HEK293 (cell line): ENCODE measurements at regions not wholly inside any gene's neighbourhood (a gene's known extent, or its start where the extent isn't known, plus 50 kb on each side); places are given as distances from the start of the nearest gene placed in this dataset.

Source experiments
- CTCF ChIA-PET: fragments of 350-600 bp; formaldehyde crosslinking; extraction: SDS; loops from one replicate; lab custom pipeline; 2021; ENCODE audit warnings: antibody characterized with exemption; lab: Yijun Ruan, JAX
- POLR2A ChIA-PET: fragments of 300-600 bp; formaldehyde crosslinking; extraction: SDS; loops from one replicate; lab custom pipeline; 2020; ENCODE audit warnings: antibody characterized with exemption, inconsistent platforms; lab: Yijun Ruan, JAX
- H3K27ac ChIP-seq: fragments of 200-500 bp; sonication (Bioruptor generic); 2 replicates; pipeline ENCODE4 v1.5.1; 2014; ENCODE audit warnings: low read depth, low read length, control low read depth, inconsistent platforms; ENCODE audit errors: extremely low read depth
- H3K36me3 ChIP-seq, 2 experiments: fragments of 200-500 bp in 1 of 2; sonication (Bioruptor generic) in 1 of 2; 1 replicate in 1 of 2; 2 replicates in 1 of 2; pipeline ENCODE4 v1.5.1; 2014 to 2017; ENCODE audit warnings: inconsistent platforms in 2 of 2, low read length in 2 of 2; ENCODE audit not compliant: control insufficient read depth in 2 of 2, insufficient read depth in 1 of 2
- H3K4me1 ChIP-seq: fragments of 200-500 bp; sonication (Bioruptor generic); 2 replicates; pipeline ENCODE4 v1.5.1; 2014; ENCODE audit warnings: mild to moderate bottlenecking, low read length, inconsistent platforms; ENCODE audit not compliant: control insufficient read depth, insufficient read depth
- H3K4me3 ChIP-seq: 2 replicates; pipeline ENCODE4 v1.5.1; 2011; ENCODE audit warnings: low read depth, mild to moderate bottlenecking, control low read depth, low read length, moderate library complexity
- H3K9me3 ChIP-seq: fragments of 200-500 bp; sonication (Bioruptor generic); 2 replicates; pipeline ENCODE4 v1.5.1; 2014; ENCODE audit warnings: low read depth, low read length, inconsistent platforms; ENCODE audit not compliant: control insufficient read depth, insufficient read depth
- HOXA7 ChIP-seq: sonication (generic); formaldehyde crosslinking; IDR thresholded peaks from 2 replicates; pipeline ENCODE4 v1.8.1; 2022; ENCODE audit warnings: missing genetic modification reagents, borderline replicate concordance
- HOXC10 ChIP-seq: sonication (generic); formaldehyde crosslinking; IDR thresholded peaks from 2 replicates; pipeline ENCODE4 v1.8.1; 2023; ENCODE audit warnings: mild to moderate bottlenecking, missing genetic modification reagents
- YY1 ChIP-seq: fragments of 450-650 bp; formaldehyde crosslinking; IDR thresholded peaks from 2 replicates; pipeline ENCODE4 v1.5.1; 2018; ENCODE audit warnings: missing biosample characterization, missing genetic modification characterization
- YY2 ChIP-seq: fragments of 450-650 bp; formaldehyde crosslinking; IDR thresholded peaks from 2 replicates; pipeline ENCODE4 v1.5.1; 2016; ENCODE audit warnings: missing biosample characterization, missing genetic modification characterization
- ZBTB20 ChIP-seq: fragments of 450-650 bp; formaldehyde crosslinking; IDR thresholded peaks from 2 replicates; pipeline ENCODE4 v1.5.1; 2016; ENCODE audit warnings: missing biosample characterization, missing genetic modification characterization
- ZBTB7A ChIP-seq: fragments of 450-650 bp; formaldehyde crosslinking; IDR thresholded peaks from 2 replicates; pipeline ENCODE4 v1.5.1; 2016; ENCODE audit warnings: low read depth, missing biosample characterization, missing genetic modification characterization
- ZBTB8A ChIP-seq: fragments of 450-650 bp; formaldehyde crosslinking; IDR thresholded peaks from 2 replicates; pipeline ENCODE4 v1.5.1; 2016; ENCODE audit warnings: missing biosample characterization, missing genetic modification characterization
- ZFHX2 ChIP-seq: fragments of 450-650 bp; formaldehyde crosslinking; conservative IDR thresholded peaks from 2 replicates; pipeline ENCODE4 v1.5.1; 2016; ENCODE audit warnings: missing biosample characterization, missing genetic modification characterization
- ZFP37 ChIP-seq: fragments of 450-650 bp; formaldehyde crosslinking; IDR thresholded peaks from 2 replicates; pipeline ENCODE4 v1.5.1; 2016; ENCODE audit warnings: missing biosample characterization, missing genetic modification characterization
- ZNF18 ChIP-seq: fragments of 450-650 bp; formaldehyde crosslinking; IDR thresholded peaks from 2 replicates; pipeline ENCODE4 v1.5.1; 2016; ENCODE audit warnings: missing biosample characterization, missing genetic modification characterization
- ZNF221 ChIP-seq: fragments of 450-650 bp; formaldehyde crosslinking; IDR thresholded peaks from 2 replicates; pipeline ENCODE4 v1.5.1; 2017; ENCODE audit warnings: missing biosample characterization, missing genetic modification characterization, borderline replicate concordance
- ZNF24 ChIP-seq: fragments of 450-650 bp; formaldehyde crosslinking; IDR thresholded peaks from 2 replicates; pipeline ENCODE4 v1.5.1; 2016; ENCODE audit warnings: missing biosample characterization, missing genetic modification characterization
- ZNF292 ChIP-seq: fragments of 450-650 bp; formaldehyde crosslinking; IDR thresholded peaks from 2 replicates; pipeline ENCODE4 v1.5.1; 2016; ENCODE audit warnings: low read depth, missing biosample characterization, missing genetic modification characterization, borderline replicate concordance
- ZNF302 ChIP-seq: fragments of 450-650 bp; formaldehyde crosslinking; IDR thresholded peaks from 2 replicates; pipeline ENCODE4 v1.5.1; 2016; ENCODE audit warnings: missing biosample characterization, missing genetic modification characterization, low read depth
- ZNF335 ChIP-seq: fragments of 450-650 bp; formaldehyde crosslinking; conservative IDR thresholded peaks from 2 replicates; pipeline ENCODE4 v1.5.1; 2016; ENCODE audit warnings: missing biosample characterization, missing genetic modification characterization
- ZNF350 ChIP-seq: fragments of 450-650 bp; formaldehyde crosslinking; IDR thresholded peaks from 2 replicates; pipeline ENCODE4 v1.5.0; 2017; ENCODE audit warnings: missing biosample characterization, mild to moderate bottlenecking, missing genetic modification characterization
- ZNF354C ChIP-seq: fragments of 450-650 bp; formaldehyde crosslinking; IDR thresholded peaks from 2 replicates; pipeline ENCODE4 v1.5.1; 2016; ENCODE audit warnings: missing biosample characterization, missing genetic modification characterization, low read depth, borderline replicate concordance
- ZNF433 ChIP-seq: fragments of 450-650 bp; formaldehyde crosslinking; IDR thresholded peaks from 2 replicates; pipeline ENCODE4 v1.5.1; 2016; ENCODE audit warnings: missing biosample characterization, missing genetic modification characterization, low read depth
- ZNF555 ChIP-seq: fragments of 450-650 bp; formaldehyde crosslinking; conservative IDR thresholded peaks from 2 replicates; pipeline ENCODE4 v1.5.1; 2017; ENCODE audit warnings: missing biosample characterization, mild to moderate bottlenecking, missing genetic modification characterization, inconsistent platforms
- ZNF629 ChIP-seq: fragments of 450-650 bp; formaldehyde crosslinking; IDR thresholded peaks from 2 replicates; pipeline ENCODE4 v1.5.1; 2017; ENCODE audit warnings: missing biosample characterization, missing genetic modification characterization
- ZNF768 ChIP-seq: fragments of 450-650 bp; formaldehyde crosslinking; IDR thresholded peaks from 2 replicates; pipeline ENCODE4 v1.5.1; 2018; ENCODE audit warnings: missing biosample characterization, mild to moderate bottlenecking, missing genetic modification characterization
- ZNF792 ChIP-seq: fragments of 450-650 bp; formaldehyde crosslinking; IDR thresholded peaks from 2 replicates; pipeline ENCODE4 v1.5.1; 2016; ENCODE audit warnings: missing biosample characterization, missing genetic modification characterization
- ZNF830 ChIP-seq: fragments of 450-650 bp; IDR thresholded peaks from 2 replicates; pipeline ENCODE4 v1.5.0; 2018; ENCODE audit warnings: missing biosample characterization, missing genetic modification characterization, low read depth, mild to moderate bottlenecking, moderate library complexity
- ZSCAN16 ChIP-seq: fragments of 450-650 bp; formaldehyde crosslinking; IDR thresholded peaks from 2 replicates; pipeline ENCODE4 v1.5.1; 2016; ENCODE audit warnings: missing biosample characterization, missing genetic modification characterization
- TF ChIP-seq, protein P1 (sequence below): fragments of 450-650 bp; formaldehyde crosslinking; IDR thresholded peaks from 2 replicates; pipeline ENCODE4 v1.5.1; 2016; ENCODE audit warnings: missing biosample characterization, missing genetic modification characterization
- TF ChIP-seq, protein P2 (sequence below): fragments of 450-650 bp; formaldehyde crosslinking; IDR thresholded peaks from 2 replicates; pipeline ENCODE4 v1.5.1; 2016; ENCODE audit warnings: missing biosample characterization, missing genetic modification characterization, borderline replicate concordance

- Histone ChIP-seq H3K27ac (no peak overlapping the region), H3K36me3 (no peaks in the 10 kb centered on the region), H3K4me3 (no peak overlapping the region), H3K4me1 (peaks cover 5% of the 10 kb centered on the region; the same call in 1 of the 2 replicates), H3K9me3 (no peaks in the 10 kb centered on the region)
- TF ChIP-seq ZSCAN16 (no peak), ZNF768 (tag by site-specific recombination) (no peak), ZNF18 (no peak), ZNF221 (tag by site-specific recombination) (no peak), ZNF830 (tag by site-specific recombination) (no peak), ZBTB7A (no peak), HOXC10 (CRISPR knock-in tag) (no peak), ZBTB20 (no peak), ZNF629 (tag by site-specific recombination) (no peak), ZNF292 (tag by site-specific recombination) (no peak), ZNF555 (tag by site-specific recombination) (no peak)
- CTCF ChIA-PET = interaction anchor here (0.6 kb wide), 1 partner anchor 413 kb away, joined by 3 read pairs; no protein-coding TSS in a partner anchor
- POLR2A ChIA-PET = no interaction called here
Observed at GRCh38 chr2:172297531-172297930, 129.9 kb upstream of the ITGA6 start.

DNA sequence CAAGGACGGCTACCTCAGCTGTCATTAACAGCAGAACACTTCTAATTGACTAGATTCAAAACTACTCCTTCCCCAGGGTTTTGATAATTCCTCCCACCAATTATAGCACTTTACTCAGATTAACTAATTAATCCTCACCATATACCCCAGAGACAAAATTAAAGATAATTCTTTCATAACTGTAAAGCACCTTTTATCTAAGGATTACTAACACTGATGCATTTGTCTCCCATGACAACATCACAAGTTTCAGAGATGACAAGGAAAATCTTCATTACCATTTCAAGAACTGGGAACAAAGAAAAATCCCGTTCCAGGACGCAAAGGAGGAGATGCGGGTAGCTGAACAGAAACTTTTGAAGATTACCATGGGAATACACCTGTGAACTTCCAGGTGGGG is 129.4 kb upstream of the ITGA6 start:
- H3K27ac ChIP-seq = no peak overlapping the region
- no peak overlapping the region for H3K4me3 ChIP-seq
- no peaks in the 10 kb centered on the region for H3K9me3 ChIP-seq
- peaks cover 5% of the 10 kb centered on the region; the same call in 1 of the 2 replicates for H3K4me1 ChIP-seq
- ChIA-PET CTCF (no interaction called here), POLR2A (no interaction called here)
- no peaks in the 10 kb centered on the region for H3K36me3 ChIP-seq
- TF ChIP-seq, protein P1, sequence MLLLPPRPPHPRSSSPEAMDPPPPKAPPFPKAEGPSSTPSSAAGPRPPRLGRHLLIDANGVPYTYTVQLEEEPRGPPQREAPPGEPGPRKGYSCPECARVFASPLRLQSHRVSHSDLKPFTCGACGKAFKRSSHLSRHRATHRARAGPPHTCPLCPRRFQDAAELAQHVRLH (tag by site-specific recombination) = no peak
- TF ChIP-seq ZNF302 (tag by site-specific recombination) (no peak), ZNF792 (tag by site-specific recombination) (no peak)

DNA sequence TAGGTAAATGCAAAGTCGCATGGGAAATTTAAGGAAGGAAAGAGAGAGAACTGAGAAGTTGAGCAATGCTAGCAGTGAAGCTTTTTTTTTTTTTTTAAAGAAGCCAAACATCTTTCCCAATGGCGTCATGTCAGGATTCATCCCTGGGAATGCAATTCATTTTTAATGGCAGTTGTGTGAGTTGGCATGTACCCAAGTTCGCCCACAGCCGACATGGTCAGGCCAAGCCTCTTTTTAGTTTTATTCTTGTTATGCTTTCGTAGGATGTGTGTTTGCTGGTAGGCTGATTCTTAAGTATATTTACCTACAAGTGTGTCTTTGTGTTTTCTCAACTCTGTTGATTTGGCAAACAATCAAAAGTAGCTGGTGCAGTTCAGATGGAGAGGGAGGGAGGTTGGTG is 127.6 kb upstream of the ITGA6 start:
- ChIA-PET CTCF (interaction anchor here (0.6 kb wide), 1 partner anchor 95 kb away, joined by 3 read pairs; no protein-coding TSS in a partner anchor), POLR2A (no interaction called here)
- Histone ChIP-seq H3K27ac (no peak overlapping the region), H3K36me3 (no peaks in the 10 kb centered on the region), H3K4me3 (no peak overlapping the region), H3K4me1 (peaks cover 5% of the 10 kb centered on the region; the same call in 1 of the 2 replicates), H3K9me3 (no peaks in the 10 kb centered on the region)
- TF ChIP-seq ZNF24 (tag by site-specific recombination) (no peak), ZNF830 (tag by site-specific recombination) (no peak), ZBTB8A (tag by site-specific recombination) (no peak), HOXA7 (CRISPR knock-in tag) (no peak), HOXC10 (CRISPR knock-in tag) (no peak), ZFHX2 (peak; percentile 69), YY1 (no peak), ZNF354C (tag by site-specific recombination) (no peak), ZNF350 (tag by site-specific recombination) (no peak), ZFP37 (tag by site-specific recombination) (no peak), YY2 (tag by site-specific recombination) (0 out of 2 replicates have a peak, but pooled peaks have one; percentile 39), ZNF335 (no peak), ZNF433 (no peak)
- TF ChIP-seq, protein P2, sequence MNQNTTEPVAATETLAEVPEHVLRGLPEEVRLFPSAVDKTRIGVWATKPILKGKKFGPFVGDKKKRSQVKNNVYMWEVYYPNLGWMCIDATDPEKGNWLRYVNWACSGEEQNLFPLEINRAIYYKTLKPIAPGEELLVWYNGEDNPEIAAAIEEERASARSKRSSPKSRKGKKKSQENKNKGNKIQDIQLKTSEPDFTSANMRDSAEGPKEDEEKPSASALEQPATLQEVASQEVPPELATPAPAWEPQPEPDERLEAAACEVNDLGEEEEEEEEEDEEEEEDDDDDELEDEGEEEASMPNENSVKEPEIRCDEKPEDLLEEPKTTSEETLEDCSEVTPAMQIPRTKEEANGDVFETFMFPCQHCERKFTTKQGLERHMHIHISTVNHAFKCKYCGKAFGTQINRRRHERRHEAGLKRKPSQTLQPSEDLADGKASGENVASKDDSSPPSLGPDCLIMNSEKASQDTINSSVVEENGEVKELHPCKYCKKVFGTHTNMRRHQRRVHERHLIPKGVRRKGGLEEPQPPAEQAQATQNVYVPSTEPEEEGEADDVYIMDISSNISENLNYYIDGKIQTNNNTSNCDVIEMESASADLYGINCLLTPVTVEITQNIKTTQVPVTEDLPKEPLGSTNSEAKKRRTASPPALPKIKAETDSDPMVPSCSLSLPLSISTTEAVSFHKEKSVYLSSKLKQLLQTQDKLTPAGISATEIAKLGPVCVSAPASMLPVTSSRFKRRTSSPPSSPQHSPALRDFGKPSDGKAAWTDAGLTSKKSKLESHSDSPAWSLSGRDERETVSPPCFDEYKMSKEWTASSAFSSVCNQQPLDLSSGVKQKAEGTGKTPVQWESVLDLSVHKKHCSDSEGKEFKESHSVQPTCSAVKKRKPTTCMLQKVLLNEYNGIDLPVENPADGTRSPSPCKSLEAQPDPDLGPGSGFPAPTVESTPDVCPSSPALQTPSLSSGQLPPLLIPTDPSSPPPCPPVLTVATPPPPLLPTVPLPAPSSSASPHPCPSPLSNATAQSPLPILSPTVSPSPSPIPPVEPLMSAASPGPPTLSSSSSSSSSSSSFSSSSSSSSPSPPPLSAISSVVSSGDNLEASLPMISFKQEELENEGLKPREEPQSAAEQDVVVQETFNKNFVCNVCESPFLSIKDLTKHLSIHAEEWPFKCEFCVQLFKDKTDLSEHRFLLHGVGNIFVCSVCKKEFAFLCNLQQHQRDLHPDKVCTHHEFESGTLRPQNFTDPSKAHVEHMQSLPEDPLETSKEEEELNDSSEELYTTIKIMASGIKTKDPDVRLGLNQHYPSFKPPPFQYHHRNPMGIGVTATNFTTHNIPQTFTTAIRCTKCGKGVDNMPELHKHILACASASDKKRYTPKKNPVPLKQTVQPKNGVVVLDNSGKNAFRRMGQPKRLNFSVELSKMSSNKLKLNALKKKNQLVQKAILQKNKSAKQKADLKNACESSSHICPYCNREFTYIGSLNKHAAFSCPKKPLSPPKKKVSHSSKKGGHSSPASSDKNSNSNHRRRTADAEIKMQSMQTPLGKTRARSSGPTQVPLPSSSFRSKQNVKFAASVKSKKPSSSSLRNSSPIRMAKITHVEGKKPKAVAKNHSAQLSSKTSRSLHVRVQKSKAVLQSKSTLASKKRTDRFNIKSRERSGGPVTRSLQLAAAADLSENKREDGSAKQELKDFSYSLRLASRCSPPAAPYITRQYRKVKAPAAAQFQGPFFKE (tag by site-specific recombination) = no peak
